Neural progenitor cell (in vitro differentiated cells): ENCODE measurements at regions not wholly inside any gene's neighbourhood (a gene's known extent, or its start where the extent isn't known, plus 50 kb on each side); places are given as distances from the start of the nearest gene placed in this dataset.
A peak's percentile ranks its signal among the peaks of the same experiment; 100 is the strongest.

Experiments used
- DNase-seq: peaks from one replicate; pipeline ENCODE4 v3.0.0-alpha.2; 2016; ENCODE audit warnings: low spot score
- H2AFZ ChIP-seq: fragments of 200-600 bp; sonication (generic); replicated peaks from 2 replicates; pipeline ENCODE4 v1.6.1; 2016; ENCODE audit warnings: antibody characterized with exemption
- H3F3A ChIP-seq: fragments of 200-600 bp; sonication (generic); 2 replicates; pipeline ENCODE4 v1.6.1; 2016; ENCODE audit warnings: antibody characterized with exemption, low read depth
- H3K27ac ChIP-seq: fragments of 200-600 bp; sonication (generic); 2 replicates; pipeline ENCODE4 v1.5.1; 2016; ENCODE audit warnings: mild to moderate bottlenecking
- H3K27me3 ChIP-seq: fragments of 200-600 bp; sonication (generic); 2 replicates; pipeline ENCODE4 v1.6.1; 2016; ENCODE audit warnings: mild to moderate bottlenecking, moderate library complexity
- H3K36me3 ChIP-seq: fragments of 200-600 bp; sonication (generic); 2 replicates; pipeline ENCODE4 v1.5.1; 2016
- H3K4me1 ChIP-seq: fragments of 200-600 bp; sonication (generic); 2 replicates; pipeline ENCODE4 v1.6.1; 2016; ENCODE audit warnings: mixed run types
- H3K4me2 ChIP-seq: fragments of 200-600 bp; sonication (generic); 2 replicates; pipeline ENCODE4 v1.6.1; 2016
- H3K4me3 ChIP-seq: fragments of 200-600 bp; sonication (generic); 2 replicates; pipeline ENCODE4 v1.5.1; 2016
- H3K79me2 ChIP-seq: fragments of 200-600 bp; sonication (generic); 2 replicates; pipeline ENCODE4 v1.6.1; 2016; ENCODE audit warnings: low read depth
- H3K9ac ChIP-seq: fragments of 200-600 bp; sonication (generic); 2 replicates; pipeline ENCODE4 v1.6.1; 2016
- H3K9me3 ChIP-seq: fragments of 200-600 bp; sonication (generic); 2 replicates; pipeline ENCODE4 v1.5.1; 2016; ENCODE audit warnings: low read depth
- H4K20me1 ChIP-seq: fragments of 200-600 bp; sonication (generic); 2 replicates; pipeline ENCODE4 v1.6.1; 2016; ENCODE audit warnings: low read depth
- H3K27ac Mint-ChIP-seq: 3 replicates; pipeline ENCODE4 v1.8.0; 2021; ENCODE audit warnings: mixed read lengths
- H3K27me3 Mint-ChIP-seq: 2 replicates; pipeline ENCODE4 v1.8.0; 2022; ENCODE audit warnings: low read depth, mild to moderate bottlenecking, inconsistent platforms, moderate library complexity, mixed read lengths; ENCODE audit not compliant: insufficient read depth
- H3K36me3 Mint-ChIP-seq: 3 replicates; pipeline ENCODE4 v1.8.0; 2021; ENCODE audit warnings: mixed read lengths
- H3K4me1 Mint-ChIP-seq: 3 replicates; pipeline ENCODE4 v1.8.0; 2021; ENCODE audit warnings: mixed read lengths
- H3K4me3 Mint-ChIP-seq: 3 replicates; pipeline ENCODE4 v1.8.0; 2021; ENCODE audit warnings: mild to moderate bottlenecking, moderate library complexity, mixed read lengths
- H3K9me3 Mint-ChIP-seq: 3 replicates; pipeline ENCODE4 v1.8.0; 2020; ENCODE audit warnings: mixed read lengths
- CTCF ChIP-seq: fragments of 200-600 bp; sonication (generic); IDR thresholded peaks from 2 replicates; pipeline ENCODE4 v1.5.1; 2017; ENCODE audit warnings: antibody characterized with exemption, mild to moderate bottlenecking
- EZH2 ChIP-seq: fragments of 200-600 bp; sonication (generic); IDR thresholded peaks from 2 replicates; pipeline ENCODE4 v1.6.1; 2017; ENCODE audit warnings: antibody characterized with exemption, mild to moderate bottlenecking, moderate library complexity
- EZH2phosphoT487 ChIP-seq: fragments of 200-600 bp; sonication (generic); IDR thresholded peaks from 2 replicates; pipeline ENCODE4 v1.6.1; 2017; ENCODE audit warnings: antibody characterized with exemption

- DNase-seq: peak; percentile 12
- peak overlapping the region; percentile 35 for H3K4me2 ChIP-seq
- no peaks in the 10 kb centered on the region for H3K36me3 ChIP-seq
- H3K9me3 ChIP-seq: no peaks in the 10 kb centered on the region
- H3K36me3 Mint-ChIP-seq: no peaks in the 10 kb centered on the region
- H3K27me3 Mint-ChIP-seq: peaks cover 4% of the 10 kb centered on the region
- H3F3A ChIP-seq: no peaks in the 10 kb centered on the region
- H3K9me3 Mint-ChIP-seq: no peaks in the 10 kb centered on the region
- no peaks in the 10 kb centered on the region for H4K20me1 ChIP-seq
- H2AFZ ChIP-seq: no peak overlapping the region
- TF ChIP-seq CTCF: no peak
- no peak for TF ChIP-seq EZH2phosphoT487
- TF ChIP-seq EZH2: no peak
- no peak overlapping the region for H3K9ac ChIP-seq
- no peak overlapping the region for H3K27ac ChIP-seq
- H3K79me2 ChIP-seq: no peaks in the 10 kb centered on the region
- H3K4me1 ChIP-seq: peaks cover 11% of the 10 kb centered on the region
- no peak overlapping the region for H3K4me3 Mint-ChIP-seq
- no peak overlapping the region for H3K27ac Mint-ChIP-seq
- H3K27me3 ChIP-seq: peaks cover 27% of the 10 kb centered on the region
- peaks cover 19% of the 10 kb centered on the region for H3K4me1 Mint-ChIP-seq
- no peak overlapping the region for H3K4me3 ChIP-seq
Measured at GRCh38 chr2:136517716-136518115, 247.6 kb upstream of the THSD7B start.

DNA sequence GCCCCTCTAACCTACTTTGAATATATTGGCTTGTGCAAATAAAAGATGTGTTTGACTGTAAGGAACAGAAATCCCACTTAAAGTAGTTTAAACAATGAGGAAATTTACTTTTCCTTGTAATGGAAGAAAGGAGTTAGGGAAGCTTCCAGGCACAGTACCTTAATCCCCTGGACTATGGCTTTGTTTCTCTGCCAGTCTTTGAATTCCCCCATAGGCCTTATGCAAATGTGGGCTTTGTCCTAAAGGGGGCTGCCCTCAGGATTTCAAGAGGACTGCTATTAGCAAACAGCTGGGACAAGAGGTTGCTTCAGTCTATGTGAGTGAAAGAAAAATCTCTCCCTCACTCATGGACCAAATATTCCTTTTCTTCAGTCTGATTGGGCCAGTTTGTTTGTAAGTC is 255.1 kb upstream of the THSD7B start:
- Histone ChIP-seq H3K9me3 (no peaks in the 10 kb centered on the region), H2AFZ (no peak overlapping the region), H3K79me2 (no peaks in the 10 kb centered on the region), H3K4me2 (peak overlapping the region; percentile 66), H3K9ac (no peak overlapping the region), H3K27ac (peak overlapping the region; percentile 96), H3F3A (peaks cover 31% of the 10 kb centered on the region), H3K27me3 (peaks cover 65% of the 10 kb centered on the region), H3K4me3 (peak overlapping the region; percentile 23), H4K20me1 (no peaks in the 10 kb centered on the region), H3K4me1 (peaks cover 32% of the 10 kb centered on the region), H3K36me3 (no peaks in the 10 kb centered on the region)
- Mint-ChIP-seq H3K9me3 (no peaks in the 10 kb centered on the region), H3K4me1 (peaks cover 12% of the 10 kb centered on the region), H3K4me3 (no peak overlapping the region), H3K27ac (no peak overlapping the region), H3K36me3 (no peaks in the 10 kb centered on the region), H3K27me3 (no peaks in the 10 kb centered on the region)
- TF ChIP-seq CTCF (no peak), EZH2 (no peak), EZH2phosphoT487 (peak; percentile 57)
- DNase-seq: peak; percentile 93

DNA sequence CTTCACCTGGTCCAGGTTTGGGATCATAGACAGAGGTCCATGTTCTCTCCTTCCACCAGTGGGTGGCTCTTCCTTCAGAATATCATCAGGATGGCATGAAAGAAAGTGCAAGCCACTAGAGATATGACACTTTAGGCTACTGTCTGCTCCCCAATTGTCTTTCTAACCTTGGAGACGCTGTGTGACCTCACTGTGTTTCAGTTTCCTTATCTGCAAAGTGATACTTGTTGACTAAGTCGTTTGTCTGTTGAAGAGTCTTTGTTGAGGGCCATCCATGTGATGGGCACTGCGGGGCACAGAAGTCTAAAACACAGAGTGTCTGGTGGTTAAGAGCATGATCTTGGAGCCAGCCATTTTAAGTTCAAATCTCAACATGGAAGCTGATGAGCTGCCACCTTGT is 259.9 kb upstream of the THSD7B start:
- H3K36me3 Mint-ChIP-seq: no peaks in the 10 kb centered on the region

More for the DNA sequence above, 259.9 kb upstream of the THSD7B start:
- Mint-ChIP-seq H3K27ac (peak overlapping the region; percentile 27), H3K4me3 (no peak overlapping the region), H3K9me3 (no peaks in the 10 kb centered on the region), H3K27me3 (no peaks in the 10 kb centered on the region), H3K4me1 (peaks cover 9% of the 10 kb centered on the region)
- H3K9me3 ChIP-seq: no peaks in the 10 kb centered on the region
- H2AFZ ChIP-seq: no peak overlapping the region
- H4K20me1 ChIP-seq: no peaks in the 10 kb centered on the region
- peaks cover 19% of the 10 kb centered on the region for H3K4me1 ChIP-seq
- no peaks in the 10 kb centered on the region for H3K36me3 ChIP-seq
- H3K4me2 ChIP-seq: no peak overlapping the region
- H3F3A ChIP-seq: peaks cover 19% of the 10 kb centered on the region
- TF ChIP-seq CTCF: no peak
- no peak for TF ChIP-seq EZH2
- TF ChIP-seq EZH2phosphoT487: no peak
- H3K4me3 ChIP-seq: no peak overlapping the region
- H3K27ac ChIP-seq: no peak overlapping the region
- no peaks in the 10 kb centered on the region for H3K79me2 ChIP-seq
- no peak for DNase-seq
- H3K9ac ChIP-seq: no peak overlapping the region
- peaks cover 45% of the 10 kb centered on the region for H3K27me3 ChIP-seq
